Smooth muscle cell (in vitro differentiated cells): ENCODE measurements at regions not wholly inside any gene's neighbourhood (a gene's known extent, or its start where the extent isn't known, plus 50 kb on each side); places are given as distances from the start of the nearest gene placed in this dataset.

Source experiments
- DNase-seq: peaks from one replicate; lab custom pipeline; 2025; ENCODE audit not compliant: unreplicated experiment; lab: John Stamatoyannopoulos, UW
- H2AFZ ChIP-seq: fragments of 200-600 bp; sonication (generic); 2 replicates; pipeline ENCODE4 v1.6.0; 2016; ENCODE audit warnings: antibody characterized with exemption, low read depth, mild to moderate bottlenecking
- H3F3A ChIP-seq: fragments of 200-600 bp; sonication (generic); 2 replicates; pipeline ENCODE4 v1.6.0; 2017; ENCODE audit warnings: antibody characterized with exemption, low read depth
- H3K27ac ChIP-seq: fragments of 200-600 bp; sonication (generic); 2 replicates; pipeline ENCODE4 v1.5.1; 2016; ENCODE audit warnings: low read depth, mild to moderate bottlenecking
- H3K27me3 ChIP-seq: fragments of 200-600 bp; sonication (generic); 2 replicates; pipeline ENCODE4 v1.6.1; 2016; ENCODE audit warnings: low read depth, mild to moderate bottlenecking
- H3K36me3 ChIP-seq: fragments of 200-600 bp; sonication (generic); 2 replicates; pipeline ENCODE4 v1.5.1; 2016; ENCODE audit warnings: low read depth
- H3K4me1 ChIP-seq: fragments of 200-600 bp; sonication (generic); 2 replicates; pipeline ENCODE4 v1.5.1; 2016; ENCODE audit warnings: low read depth
- H3K4me2 ChIP-seq: fragments of 200-600 bp; sonication (generic); 2 replicates; pipeline ENCODE4 v1.6.0; 2016; ENCODE audit warnings: mild to moderate bottlenecking
- H3K4me3 ChIP-seq: fragments of 200-600 bp; sonication (generic); 2 replicates; pipeline ENCODE4 v1.5.1; 2016; ENCODE audit warnings: mild to moderate bottlenecking
- H3K79me2 ChIP-seq: fragments of 200-600 bp; sonication (generic); 2 replicates; pipeline ENCODE4 v1.6.0; 2016; ENCODE audit warnings: low read depth, mild to moderate bottlenecking
- H3K9ac ChIP-seq: fragments of 200-600 bp; sonication (generic); 2 replicates; pipeline ENCODE4 v1.6.0; 2016; ENCODE audit warnings: low read depth
- H3K9me3 ChIP-seq: fragments of 200-600 bp; sonication (generic); replicated peaks from 2 replicates; pipeline ENCODE4 v1.5.1; 2016; ENCODE audit warnings: low read depth
- H4K20me1 ChIP-seq: fragments of 200-600 bp; sonication (generic); 2 replicates; pipeline ENCODE4 v1.6.0; 2016; ENCODE audit warnings: low read depth
- CTCF ChIP-seq: fragments of 200-600 bp; sonication (generic); IDR thresholded peaks from 2 replicates; pipeline ENCODE4 v1.5.1; 2017; ENCODE audit warnings: borderline replicate concordance, mild to moderate bottlenecking, antibody characterized with exemption; ENCODE audit not compliant: insufficient read depth, poor library complexity, severe bottlenecking
- WGBS: methylation state at CpG from one replicate; pipeline ENCODE4 v1.1.7; 2016; ENCODE audit warnings: low lambda C conversion rate; 5-methylcytosine and 5-hydroxymethylcytosine counted together

GRCh38 chr2:136223274-136223673, 105.3 kb upstream of the CXCR4 start:
- 96% methylated on average over 7 of the region's 7 CpGs for WGBS
- no peak for TF ChIP-seq CTCF
- no peaks in the 10 kb centered on the region for H3K27me3 ChIP-seq

GRCh38 chr2:136222862-136223261, 104.9 kb upstream of the CXCR4 start:
- Histone ChIP-seq H3K4me1 (peaks cover 19% of the 10 kb centered on the region), H3K4me3 (no peak overlapping the region), H3K4me2 (no peak overlapping the region), H4K20me1 (no peaks in the 10 kb centered on the region), H2AFZ (no peak overlapping the region), H3K9ac (no peak overlapping the region), H3K36me3 (no peaks in the 10 kb centered on the region), H3F3A (no peaks in the 10 kb centered on the region), H3K27me3 (no peaks in the 10 kb centered on the region), H3K79me2 (no peaks in the 10 kb centered on the region), H3K27ac (no peak overlapping the region), H3K9me3 (no peaks in the 10 kb centered on the region)
- no peak for TF ChIP-seq CTCF
- WGBS: 76% methylated on average over 5 of the region's 5 CpGs
- no peak for DNase-seq

More at GRCh38 chr2:136223274-136223673, 105.3 kb upstream of the CXCR4 start:
- no peak for DNase-seq
- no peak overlapping the region for H3K9ac ChIP-seq
- H3K36me3 ChIP-seq: no peaks in the 10 kb centered on the region
- peaks cover 19% of the 10 kb centered on the region for H3K4me1 ChIP-seq
- no peak overlapping the region for H3K4me3 ChIP-seq
- H3K27ac ChIP-seq: no peak overlapping the region
- H4K20me1 ChIP-seq: no peaks in the 10 kb centered on the region
- no peaks in the 10 kb centered on the region for H3F3A ChIP-seq
- H3K4me2 ChIP-seq: no peak overlapping the region
- no peaks in the 10 kb centered on the region for H3K79me2 ChIP-seq
- H2AFZ ChIP-seq: no peak overlapping the region
- H3K9me3 ChIP-seq: no peaks in the 10 kb centered on the region

- Histone ChIP-seq H3K4me2 (no peak overlapping the region), H3K4me3 (no peak overlapping the region), H3K27me3 (no peaks in the 10 kb centered on the region), H3K79me2 (no peaks in the 10 kb centered on the region), H4K20me1 (no peaks in the 10 kb centered on the region), H3K36me3 (no peaks in the 10 kb centered on the region), H3F3A (no peaks in the 10 kb centered on the region), H3K4me1 (peaks cover 24% of the 10 kb centered on the region), H3K9ac (no peak overlapping the region), H3K27ac (no peak overlapping the region), H3K9me3 (no peaks in the 10 kb centered on the region), H2AFZ (no peak overlapping the region)
- TF ChIP-seq CTCF: no peak
- DNase-seq: no peak
- WGBS: 95% methylated on average over 3 of the region's 3 CpGs
Observed at GRCh38 chr2:136221026-136221425, 103.1 kb upstream of the CXCR4 start.

- no peak for TF ChIP-seq CTCF
- 28% methylated on average over 4 of the region's 4 CpGs for WGBS
Observed at GRCh38 chr2:136219963-136220362, 102.0 kb upstream of the CXCR4 start.

More at GRCh38 chr2:136219963-136220362, 102.0 kb upstream of the CXCR4 start:
- Histone ChIP-seq H3F3A (no peaks in the 10 kb centered on the region), H3K4me1 (peaks cover 23% of the 10 kb centered on the region), H3K4me3 (no peak overlapping the region), H3K79me2 (no peaks in the 10 kb centered on the region), H3K27me3 (no peaks in the 10 kb centered on the region), H3K9me3 (no peaks in the 10 kb centered on the region), H4K20me1 (no peaks in the 10 kb centered on the region), H2AFZ (no peak overlapping the region), H3K36me3 (no peaks in the 10 kb centered on the region), H3K4me2 (no peak overlapping the region), H3K27ac (no peak overlapping the region), H3K9ac (no peak overlapping the region)
- no peak for DNase-seq
